Fibroblast of the aortic adventitia (primary cell): ENCODE measurements at regions not wholly inside any gene's neighbourhood (a gene's known extent, or its start where the extent isn't known, plus 50 kb on each side); places are given as distances from the start of the nearest gene placed in this dataset.
"Not testable (repeated sequence)": the region's sequence is repeated elsewhere in the genome, so short reads cannot be mapped to it uniquely, and the experiment has no call there.

Experiments used
- DNase-seq: peaks from one replicate; pipeline ENCODE4 v3.0.0-alpha.2; 2010; ENCODE audit warnings: low read depth
- H3K4me3 ChIP-seq: 2 replicates; pipeline ENCODE4 v1.5.1; 2011; ENCODE audit warnings: low read depth, mild to moderate bottlenecking, control low read depth, low read length, moderate library complexity
- CTCF ChIP-seq: IDR thresholded peaks from 2 replicates; pipeline ENCODE4 v1.5.1; 2011; ENCODE audit warnings: mild to moderate bottlenecking, low read length, control low read depth, inconsistent platforms; ENCODE audit not compliant: insufficient read depth

DNA sequence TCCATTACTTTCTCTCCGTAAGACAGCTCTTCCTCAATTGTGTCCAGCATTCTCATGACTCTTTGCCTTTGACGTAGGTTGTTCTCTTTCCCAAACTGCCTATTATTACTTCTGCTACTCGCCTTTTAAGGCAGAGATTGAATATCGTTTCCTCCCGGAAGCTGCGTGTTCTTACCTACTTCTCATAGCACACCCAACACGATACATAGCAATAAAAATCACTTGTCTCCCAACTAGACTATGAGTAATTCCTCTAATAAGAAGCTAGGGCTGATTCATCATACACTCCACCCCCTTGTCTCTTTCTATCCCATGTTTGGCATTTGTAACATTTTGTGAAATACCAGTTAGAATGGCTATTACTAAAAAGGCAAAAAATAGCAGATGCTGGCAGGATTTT is 55.8 kb upstream of the SGIP1 start:
- no peak overlapping the region for H3K4me3 ChIP-seq
- DNase-seq, result peak; percentile 73
- no peak for TF ChIP-seq CTCF

- no peak for DNase-seq
- no peak for TF ChIP-seq CTCF
- H3K4me3 ChIP-seq, result no peak overlapping the region
Observed at GRCh38 chr1:66480162-66480561, 53.8 kb upstream of the SGIP1 start.

GRCh38 chr1:66481215-66481614 is 52.7 kb upstream of the SGIP1 start:
- not testable (repeated sequence) for H3K4me3 ChIP-seq, DNase-seq
